GM12878 (cell line): ENCODE measurements at regions not wholly inside any gene's neighbourhood (a gene's known extent, or its start where the extent isn't known, plus 50 kb on each side); places are given as distances from the start of the nearest gene placed in this dataset.

Experiments
- ATAC-seq: fragments of 200-7000 bp; cut with Tn5 transposase; 3 replicates; pipeline ENCODE4 v1.9.1; 2020; ENCODE audit warnings: mild to moderate bottlenecking, moderate library complexity
- BruUV-seq: library from RNA; stranded (reverse); fragments of 400-500 nt; replicated peaks from 2 replicates; lab custom pipeline; 2021; lab: Mats Ljungman, UMichigan
- CTCF ChIA-PET: fragments of 300-600 bp; sonication (Branson Sonifier 250); formaldehyde crosslinking; extraction: SDS; loops from one replicate; lab custom pipeline; 2021; ENCODE audit warnings: inconsistent platforms; lab: Yijun Ruan, JAX
- POLR2A ChIA-PET: fragments of 350-600 bp; formaldehyde crosslinking; extraction: SDS; loops from one replicate; lab custom pipeline; 2021; ENCODE audit warnings: inconsistent platforms; lab: Charles Lee
- RAD21 ChIA-PET: fragments of 300-600 bp; sonication (Branson Sonifier 250); formaldehyde crosslinking; loops from one replicate; lab custom pipeline; 2023; ENCODE audit warnings: antibody characterized with exemption; ENCODE audit not compliant: unreplicated experiment; lab: Charles Lee
- SMC1A ChIA-PET: fragments of 300-600 bp; sonication (Branson Sonifier 250); formaldehyde crosslinking; loops from one replicate; lab custom pipeline; 2023; ENCODE audit not compliant: unreplicated experiment, uncharacterized antibody; lab: Charles Lee
- DNase-seq: peaks from one replicate; pipeline ENCODE4 v3.0.0-alpha.2; 2011; ENCODE audit warnings: low read depth, low spot score
- FAIRE-seq: peaks from 3 replicates; lab custom pipeline; 2011; peaks lifted over from hg19 to GRCh38; lab: Jason Lieb, UNC
- H2AFZ ChIP-seq: 2 replicates; pipeline ENCODE4 v1.6.0; 2011; ENCODE audit warnings: low read depth, low read length, control low read depth; ENCODE audit not compliant: control insufficient read depth
- H3K27ac ChIP-seq: 2 replicates; pipeline ENCODE4 v1.5.1; 2011; ENCODE audit warnings: control low read depth; ENCODE audit not compliant: control insufficient read depth, insufficient read depth
- H3K27me3 ChIP-seq, 2 experiments: replicated peaks in 1 of 2; 2 replicates each; pipeline versions ENCODE4 v1.6.0 to v1.6.1; 2011; ENCODE audit warnings: low read length in 1 of 2; ENCODE audit not compliant: control insufficient read depth in 2 of 2, insufficient read depth in 2 of 2
- H3K36me3 ChIP-seq, 2 experiments: 2 replicates each; pipeline ENCODE4 v1.5.1; 2011; ENCODE audit warnings: low read length in 1 of 2; ENCODE audit not compliant: control insufficient read depth in 2 of 2, insufficient read depth in 2 of 2
- H3K4me1 ChIP-seq: 2 replicates; pipeline ENCODE4 v1.6.1; 2011; ENCODE audit warnings: mild to moderate bottlenecking, low read length, moderate library complexity, mixed read lengths; ENCODE audit not compliant: control insufficient read depth, insufficient read depth
- H3K4me2 ChIP-seq: 2 replicates; pipeline ENCODE4 v1.6.0; 2011; ENCODE audit warnings: control low read depth; ENCODE audit not compliant: control insufficient read depth, insufficient read depth
- H3K4me3 ChIP-seq: fragments of 200-600 bp; sonication (generic); 2 replicates; pipeline ENCODE4 v1.5.1; 2016
- H3K79me2 ChIP-seq: 2 replicates; pipeline ENCODE4 v1.6.0; 2011; ENCODE audit warnings: low read length; ENCODE audit not compliant: control insufficient read depth, insufficient read depth
- H3K9ac ChIP-seq: 2 replicates; pipeline ENCODE4 v1.8.0; 2011; ENCODE audit warnings: low read length, control low read depth, mixed read lengths; ENCODE audit not compliant: control insufficient read depth, insufficient read depth
- H3K9me3 ChIP-seq: replicated peaks from 3 replicates; pipeline ENCODE4 v1.5.1; 2011; ENCODE audit warnings: mild to moderate bottlenecking, low read length; ENCODE audit not compliant: control insufficient read depth, insufficient read depth
- H4K20me1 ChIP-seq: 2 replicates; pipeline ENCODE4 v1.6.0; 2011; ENCODE audit not compliant: control insufficient read depth, insufficient read depth
- CREM ChIP-seq: IDR thresholded peaks from 2 replicates; pipeline ENCODE4 v1.6.1; 2014; ENCODE audit warnings: antibody characterized with exemption, low read depth
- EED ChIP-seq: sonication (generic); IDR thresholded peaks from 2 replicates; pipeline ENCODE4 v1.6.1; 2016; ENCODE audit warnings: antibody characterized with exemption, low read depth
- JUNB ChIP-seq: IDR thresholded peaks from 2 replicates; pipeline ENCODE4 v1.6.1; 2016; ENCODE audit warnings: antibody characterized with exemption, mild to moderate bottlenecking
- NFIC ChIP-seq: IDR thresholded peaks from 2 replicates; pipeline ENCODE4 v1.6.1; 2012; ENCODE audit warnings: low read depth, mild to moderate bottlenecking, inconsistent platforms, low read length, moderate library complexity
- SMC3 ChIP-seq: IDR thresholded peaks from 2 replicates; pipeline ENCODE4 v1.6.1; 2011; ENCODE audit warnings: low read length, improper control_type of control experiment, borderline replicate concordance
- WGBS: methylation state at CpG from one replicate; pipeline ENCODE4 v1.1.6; 2016; ENCODE audit warnings: low lambda C conversion rate; ENCODE audit not compliant: insufficient replicate concordance, insufficient coverage; ENCODE audit errors: missing lambda C conversion rate; 5-methylcytosine and 5-hydroxymethylcytosine counted together
- in situ Hi-C: fragments of 300-500 bp; cut with MboI; formaldehyde crosslinking; loops from 9 replicates; pipeline ENCODE4 v1.14.3; 2018; ENCODE audit warnings: mixed read lengths
- intact Hi-C: fragments of 100-400 bp; cut with micrococcal nuclease; formaldehyde crosslinking; loops from one replicate; pipeline ENCODE4 v1.14.2; 2022; ENCODE audit not compliant: unreplicated experiment
- TF ChIP-seq, protein P1 (sequence below): fragments of 450-650 bp; IDR thresholded peaks from 2 replicates; pipeline ENCODE4 v1.6.1; 2016; ENCODE audit warnings: mild to moderate bottlenecking

DNA sequence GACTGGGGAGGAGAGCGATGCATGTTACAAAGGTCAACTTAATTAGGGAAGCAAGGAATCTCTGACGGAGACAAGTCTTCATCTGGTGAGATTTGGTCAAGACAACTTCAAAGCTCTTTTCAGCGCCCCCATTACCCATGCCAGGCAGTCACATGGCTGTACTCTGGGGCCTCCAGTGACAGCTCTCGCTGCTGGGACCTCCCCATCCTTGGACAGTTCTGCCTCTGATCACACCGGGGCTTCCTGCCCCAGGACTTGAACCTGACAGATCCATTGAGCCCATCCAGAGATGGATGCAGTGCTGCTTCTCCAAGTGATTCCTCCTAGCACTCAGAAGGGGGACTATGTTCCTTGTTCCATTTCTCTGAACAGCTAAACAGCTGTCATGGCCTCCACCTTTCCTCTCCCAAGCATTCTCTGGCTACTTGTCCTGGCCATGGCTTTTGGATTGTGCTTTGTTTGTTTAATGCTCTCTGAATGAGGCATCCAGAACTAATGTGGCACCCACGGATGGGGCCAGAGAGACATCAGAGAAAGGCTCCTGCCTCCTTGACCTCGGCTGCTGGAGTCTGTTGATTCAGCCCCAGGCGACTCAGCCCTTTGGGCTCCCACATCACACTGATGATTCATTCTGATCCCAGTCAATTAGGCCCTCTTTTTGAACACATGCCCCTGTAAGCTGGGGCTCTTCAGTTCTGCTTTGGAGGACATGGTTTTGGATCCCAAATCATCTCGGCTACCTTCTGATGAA lies 122.1 kb upstream of the ADAMTS16 start:
- Histone ChIP-seq H3K4me1 (no peaks in the 10 kb centered on the region), H3K4me2 (no peak overlapping the region), H3K4me3 (no peak overlapping the region), H3K79me2 (no peaks in the 10 kb centered on the region), H4K20me1 (no peaks in the 10 kb centered on the region), H3K27ac (no peak overlapping the region), H3K27me3 (no peaks in the 10 kb centered on the region), H3K9me3 (no peaks in the 10 kb centered on the region; the same call in 1 of the 3 replicates), H3K36me3 (no peaks in the 10 kb centered on the region), H2AFZ (no peak overlapping the region), H3K9ac (no peak overlapping the region)
- intact Hi-C loops: no loop called here
- TF ChIP-seq NFIC (peak; percentile 30; the same call in 1 of the 2 replicates), CREM (peak; percentile 20; the same call in 1 of the 2 replicates), JUNB (peak; percentile 39; the same call in 1 of the 2 replicates)
- TF ChIP-seq, protein P1, sequence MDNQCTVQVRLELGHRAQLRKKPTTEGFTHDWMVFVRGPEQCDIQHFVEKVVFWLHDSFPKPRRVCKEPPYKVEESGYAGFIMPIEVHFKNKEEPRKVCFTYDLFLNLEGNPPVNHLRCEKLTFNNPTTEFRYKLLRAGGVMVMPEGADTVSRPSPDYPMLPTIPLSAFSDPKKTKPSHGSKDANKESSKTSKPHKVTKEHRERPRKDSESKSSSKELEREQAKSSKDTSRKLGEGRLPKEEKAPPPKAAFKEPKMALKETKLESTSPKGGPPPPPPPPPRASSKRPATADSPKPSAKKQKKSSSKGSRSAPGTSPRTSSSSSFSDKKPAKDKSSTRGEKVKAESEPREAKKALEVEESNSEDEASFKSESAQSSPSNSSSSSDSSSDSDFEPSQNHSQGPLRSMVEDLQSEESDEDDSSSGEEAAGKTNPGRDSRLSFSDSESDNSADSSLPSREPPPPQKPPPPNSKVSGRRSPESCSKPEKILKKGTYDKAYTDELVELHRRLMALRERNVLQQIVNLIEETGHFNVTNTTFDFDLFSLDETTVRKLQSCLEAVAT: no peak
- FAIRE-seq (no peak), DNase-seq (no peak), ATAC-seq (no peak)
- 25% methylated on average over 9 of the region's 9 CpGs for WGBS
- POLR2A ChIA-PET: no interaction called here
- in situ Hi-C loops: no loop called here
- no TSS peak for BruUV-seq
- RAD21 ChIA-PET: no interaction called here
- SMC1A ChIA-PET: interaction anchor here (1.0 to 1.4 kb wide), 2 partner anchors 10 to 19 kb away, joined by 3 read pairs; no protein-coding TSS in a partner anchor
- CTCF ChIA-PET: no interaction called here

DNA sequence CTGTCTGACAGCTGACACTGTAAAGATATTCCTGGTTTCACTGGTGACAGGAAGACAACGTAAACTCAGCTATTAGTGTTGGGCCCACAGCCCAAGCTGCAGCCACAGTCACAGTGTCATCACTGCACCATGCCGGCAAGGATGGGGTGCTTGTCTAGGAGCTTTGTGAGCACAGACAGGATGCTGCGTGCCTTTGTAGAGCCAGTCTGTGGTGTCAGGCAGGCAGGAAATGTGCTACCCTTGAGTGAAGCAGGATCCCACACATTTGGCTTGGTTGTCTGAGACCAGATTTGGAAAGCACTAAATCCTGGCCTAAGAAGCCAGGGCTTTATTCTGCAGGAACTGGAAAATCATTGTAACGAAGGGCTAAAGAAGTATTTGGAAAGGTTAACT lies 121.6 kb upstream of the ADAMTS16 start:
- Histone ChIP-seq H3K9me3 (no peaks in the 10 kb centered on the region; the same call in 1 of the 3 replicates), H3K79me2 (no peaks in the 10 kb centered on the region), H4K20me1 (no peaks in the 10 kb centered on the region), H3K27ac (no peak overlapping the region), H2AFZ (no peak overlapping the region), H3K4me3 (no peak overlapping the region), H3K4me2 (no peak overlapping the region), H3K4me1 (no peaks in the 10 kb centered on the region), H3K36me3 (no peaks in the 10 kb centered on the region), H3K27me3 (no peaks in the 10 kb centered on the region), H3K9ac (no peak overlapping the region)
- WGBS: 33% methylated on average over 4 of the region's 4 CpGs
- FAIRE-seq (no peak), ATAC-seq (no peak), DNase-seq (no peak)
- TF ChIP-seq CREM (peak; percentile 2; the same call in 1 of the 2 replicates), SMC3 (no peak), EED (0 out of 2 replicates have a peak, but pooled peaks have one; percentile 36)
- no TSS peak for BruUV-seq
- ChIA-PET SMC1A (interaction anchor here (1.0 kb wide), 1 partner anchor 18 kb away, joined by 3 read pairs; no protein-coding TSS in a partner anchor), POLR2A (no interaction called here), RAD21 (no interaction called here), CTCF (no interaction called here)
- in situ Hi-C loops (no loop called here), intact Hi-C loops (no loop called here)
